ENCODE measurements at regions not wholly inside any gene's neighbourhood (a gene's known extent, or its start where the extent isn't known, plus 50 kb on each side); places are given as distances from the start of the nearest gene placed in this dataset.

DNA sequence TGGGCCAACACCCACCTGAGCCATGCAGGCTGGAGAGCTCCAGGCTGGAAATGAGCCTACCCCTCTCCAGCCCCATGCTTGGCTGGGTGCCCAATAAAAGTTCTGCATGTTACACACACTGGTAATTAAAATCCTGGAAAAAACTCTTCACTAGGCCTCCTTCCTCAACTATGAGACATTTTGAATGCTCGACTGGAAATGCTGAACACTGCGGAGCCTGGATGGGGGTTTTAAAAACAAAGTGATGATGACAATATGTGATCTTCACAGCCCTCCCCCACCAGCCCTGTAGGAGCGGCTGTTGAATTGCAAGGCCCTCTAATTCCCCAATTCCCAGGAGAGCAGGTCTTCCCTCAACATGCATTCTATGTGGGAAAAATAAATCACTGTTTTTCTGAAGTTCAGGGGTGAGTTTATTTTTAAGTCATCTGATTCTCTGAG is 179.2 kb downstream of the TTC32 start:
- no peaks in the 10 kb centered on the region for H3K9me3 ChIP-seq (ENCODE audit: control insufficient read depth, insufficient read depth, low read depth, low read length)
- no peak overlapping the region for H3K9ac ChIP-seq (ENCODE audit: low read length)
- no peaks in the 10 kb centered on the region for H3K4me1 ChIP-seq (ENCODE audit: control insufficient read depth, insufficient read depth, low read length)
- H3K36me3 ChIP-seq (ENCODE audit: control insufficient read depth, insufficient read depth, low read length) = no peaks in the 10 kb centered on the region
- H3K27ac ChIP-seq (ENCODE audit: low read depth, low read length) = no peak overlapping the region
- H3K27me3 ChIP-seq (ENCODE audit: control insufficient read depth, insufficient read depth, low read length) = no peaks in the 10 kb centered on the region
- H3K4me3 ChIP-seq (ENCODE audit: low read depth, low read length) = no peak overlapping the region

DNA sequence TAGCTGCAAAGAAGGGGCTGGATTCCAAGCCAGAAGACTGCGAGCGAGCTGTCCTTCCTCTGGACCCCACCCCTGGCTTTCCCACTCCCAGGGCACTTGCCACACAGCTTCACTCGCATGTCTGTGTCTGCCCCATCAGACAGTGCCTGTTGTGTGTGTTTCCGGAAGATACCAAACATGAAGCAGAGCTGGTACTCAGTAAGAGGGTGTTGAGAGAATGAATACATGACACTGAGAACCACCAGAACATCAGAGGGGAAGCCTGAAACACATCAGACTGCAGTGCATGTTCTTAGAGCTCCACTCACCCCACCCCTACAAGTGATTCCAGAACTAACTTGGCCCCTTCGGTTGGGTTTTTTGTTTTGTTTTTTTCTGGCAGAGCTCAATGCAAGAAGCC is 181.5 kb downstream of the TTC32 start:
- Histone ChIP-seq H3K27me3 (ENCODE audit: control insufficient read depth, insufficient read depth, low read length) (no peaks in the 10 kb centered on the region), H3K9ac (ENCODE audit: low read length) (no peak overlapping the region), H3K27ac (ENCODE audit: low read depth, low read length) (no peak overlapping the region), H3K36me3 (ENCODE audit: control insufficient read depth, insufficient read depth, low read length) (no peaks in the 10 kb centered on the region), H3K4me1 (ENCODE audit: control insufficient read depth, insufficient read depth, low read length) (no peaks in the 10 kb centered on the region), H3K9me3 (ENCODE audit: control insufficient read depth, insufficient read depth, low read depth, low read length) (no peaks in the 10 kb centered on the region), H3K4me3 (ENCODE audit: low read depth, low read length) (no peak overlapping the region)

DNA sequence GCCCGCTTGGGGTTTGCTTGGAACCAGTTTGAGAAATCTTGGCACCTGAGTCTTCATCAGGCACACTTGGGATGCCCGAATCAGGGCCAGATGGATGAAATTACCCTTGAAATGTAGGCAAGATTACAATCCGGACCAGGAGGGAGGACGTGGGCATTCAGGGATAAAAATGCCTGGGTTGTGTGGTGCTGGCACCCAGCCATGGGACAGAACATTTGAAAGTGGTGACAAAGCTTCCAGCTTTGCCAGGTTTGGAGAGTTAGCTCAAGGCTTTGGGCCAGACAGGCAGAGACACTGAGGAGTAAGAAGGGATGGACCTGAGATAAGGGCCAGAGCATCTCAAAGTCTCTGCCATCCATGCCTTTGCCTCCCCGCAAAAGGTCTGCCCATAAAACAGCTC is 182.2 kb downstream of the TTC32 start:
- H3K36me3 ChIP-seq (ENCODE audit: control insufficient read depth, insufficient read depth, low read length) = no peaks in the 10 kb centered on the region
- H3K27me3 ChIP-seq (ENCODE audit: control insufficient read depth, insufficient read depth, low read length) = no peaks in the 10 kb centered on the region
- H3K9ac ChIP-seq (ENCODE audit: low read length) = no peak overlapping the region

DNA sequence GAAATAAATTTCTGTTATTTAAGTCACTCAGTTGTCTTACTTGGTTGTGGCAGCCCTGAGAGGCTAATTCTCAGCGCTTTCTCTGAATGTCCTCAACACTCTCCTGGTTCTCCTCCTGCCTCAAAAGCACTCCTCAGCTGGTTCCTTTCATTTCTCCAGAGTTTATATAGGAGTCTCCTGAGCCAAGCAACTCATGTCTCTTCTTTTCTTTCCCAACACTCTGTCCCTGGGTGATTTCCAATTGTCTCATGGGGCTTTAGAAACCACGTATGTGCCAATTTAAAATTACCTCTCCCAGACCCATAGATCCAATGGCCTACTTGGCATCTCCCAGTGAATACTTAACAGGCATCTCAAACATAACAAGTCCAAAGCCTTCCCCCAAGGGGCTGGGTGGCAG is 184.3 kb downstream of the TTC32 start:
- no peaks in the 10 kb centered on the region for H3K36me3 ChIP-seq (ENCODE audit: control insufficient read depth, insufficient read depth, low read length)
- no peaks in the 10 kb centered on the region for H3K9me3 ChIP-seq (ENCODE audit: control insufficient read depth, insufficient read depth, low read depth, low read length)
- H3K27me3 ChIP-seq (ENCODE audit: control insufficient read depth, insufficient read depth, low read length) = no peaks in the 10 kb centered on the region
- no peak overlapping the region for H3K4me3 ChIP-seq (ENCODE audit: low read depth, low read length)
- H3K4me1 ChIP-seq (ENCODE audit: control insufficient read depth, insufficient read depth, low read length) = no peaks in the 10 kb centered on the region
- no peak overlapping the region for H3K27ac ChIP-seq (ENCODE audit: low read depth, low read length)
- H3K9ac ChIP-seq (ENCODE audit: low read length) = no peak overlapping the region

More for the DNA sequence above, 182.2 kb downstream of the TTC32 start:
- Histone ChIP-seq H3K4me3 (ENCODE audit: low read depth, low read length) (no peak overlapping the region), H3K9me3 (ENCODE audit: control insufficient read depth, insufficient read depth, low read depth, low read length) (no peaks in the 10 kb centered on the region), H3K27ac (ENCODE audit: low read depth, low read length) (no peak overlapping the region), H3K4me1 (ENCODE audit: control insufficient read depth, insufficient read depth, low read length) (no peaks in the 10 kb centered on the region)

DNA sequence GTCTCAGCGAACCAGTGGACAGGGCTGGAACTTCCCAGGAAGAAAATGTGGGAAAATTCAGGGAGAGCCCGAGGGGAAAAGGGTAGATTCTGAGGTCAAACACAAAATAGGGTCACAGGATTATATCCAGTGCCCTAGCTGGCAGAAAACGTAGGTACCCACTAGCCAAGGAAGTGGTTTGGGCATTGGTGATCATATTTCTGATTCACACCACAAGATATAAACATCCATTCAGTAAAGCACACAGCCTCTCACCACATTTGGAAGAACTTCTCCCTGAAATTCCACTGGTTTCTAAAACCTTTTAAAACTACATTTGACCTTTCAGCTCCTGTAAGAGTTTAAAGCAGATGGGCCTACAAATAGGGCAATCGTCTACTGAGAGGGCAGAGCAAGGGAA is 186.9 kb downstream of the TTC32 start:
- Histone ChIP-seq H3K9me3 (ENCODE audit: control insufficient read depth, insufficient read depth, low read depth, low read length) (no peaks in the 10 kb centered on the region), H3K4me3 (ENCODE audit: low read depth, low read length) (no peak overlapping the region), H3K27me3 (ENCODE audit: control insufficient read depth, insufficient read depth, low read length) (no peaks in the 10 kb centered on the region), H3K9ac (ENCODE audit: low read length) (no peak overlapping the region), H3K36me3 (ENCODE audit: control insufficient read depth, insufficient read depth, low read length) (no peaks in the 10 kb centered on the region), H3K4me1 (ENCODE audit: control insufficient read depth, insufficient read depth, low read length) (0 out of 2 replicates have a peak, but pooled peaks cover 2% of the 10 kb centered on the region), H3K27ac (ENCODE audit: low read depth, low read length) (no peak overlapping the region)

DNA sequence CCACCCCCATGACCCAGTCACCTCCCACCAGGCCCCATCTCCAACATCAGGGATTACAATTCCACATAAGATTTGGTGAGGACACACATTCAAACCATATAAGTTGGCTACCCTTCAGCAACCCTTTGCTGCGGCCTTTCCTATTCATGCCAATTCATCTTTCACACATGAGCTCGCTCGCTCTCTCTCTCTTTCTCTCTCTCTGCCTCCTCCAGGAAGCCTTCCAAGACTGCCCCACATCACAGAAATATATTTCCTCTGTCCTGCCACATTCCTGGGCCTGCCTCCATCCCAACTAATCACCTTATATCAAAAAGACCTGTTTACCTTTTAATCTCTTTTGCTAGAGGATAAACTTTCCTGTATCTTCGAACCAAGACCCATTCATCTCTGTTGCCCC is 188.9 kb downstream of the TTC32 start:
- Histone ChIP-seq H3K9me3 (ENCODE audit: control insufficient read depth, insufficient read depth, low read depth, low read length) (no peaks in the 10 kb centered on the region), H3K36me3 (ENCODE audit: control insufficient read depth, insufficient read depth, low read length) (no peaks in the 10 kb centered on the region), H3K27me3 (ENCODE audit: control insufficient read depth, insufficient read depth, low read length) (no peaks in the 10 kb centered on the region), H3K27ac (ENCODE audit: low read depth, low read length) (no peak overlapping the region), H3K4me1 (ENCODE audit: control insufficient read depth, insufficient read depth, low read length) (0 out of 2 replicates have a peak, but pooled peaks cover 2% of the 10 kb centered on the region), H3K4me3 (ENCODE audit: low read depth, low read length) (no peak overlapping the region), H3K9ac (ENCODE audit: low read length) (no peak overlapping the region)

DNA sequence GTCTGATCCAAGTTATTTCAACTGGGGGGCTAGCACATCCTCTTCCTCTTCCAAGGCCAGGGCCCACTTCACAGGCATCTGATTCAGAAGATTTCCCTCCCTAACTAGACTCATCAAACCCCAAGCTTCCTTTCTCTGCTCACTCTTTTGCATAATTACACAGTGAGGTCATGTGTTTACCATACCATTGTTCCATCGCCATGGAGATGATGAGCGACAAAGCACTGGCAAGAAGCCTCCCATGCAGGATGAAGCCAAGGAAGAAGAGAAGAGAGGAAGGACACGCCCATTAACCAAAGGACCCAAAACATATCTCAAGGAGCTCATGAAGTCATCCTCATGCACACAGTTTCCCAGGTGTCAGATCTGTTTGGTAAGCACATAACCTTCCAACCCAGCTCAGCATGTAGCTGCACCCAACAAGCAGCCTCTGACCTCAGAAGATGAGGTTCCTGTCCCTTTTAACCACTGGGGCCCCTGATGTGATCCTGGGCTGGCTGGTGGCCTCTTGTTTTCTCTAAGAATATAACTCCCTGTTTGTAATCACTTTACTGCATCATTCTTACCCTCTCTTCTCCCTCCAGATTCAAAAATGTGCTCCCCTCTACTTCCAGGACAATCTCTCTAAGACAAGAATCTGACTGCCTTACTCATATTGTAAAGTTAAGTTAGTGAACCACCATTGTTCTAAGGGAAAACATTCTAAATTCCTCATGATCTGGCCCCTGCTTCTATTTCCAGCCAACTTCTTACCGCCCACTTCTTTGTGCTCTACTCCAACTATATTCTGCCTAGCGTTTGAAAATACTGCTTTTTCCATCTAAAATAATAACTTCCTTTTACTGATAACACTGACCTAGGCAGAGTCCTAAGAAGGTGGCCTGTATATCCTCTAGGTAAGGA is 190.1 kb downstream of the TTC32 start:
- H3K4me3 ChIP-seq (ENCODE audit: low read depth, low read length) = no peak overlapping the region
- no peak overlapping the region for H3K9ac ChIP-seq (ENCODE audit: low read length)
- H3K27ac ChIP-seq (ENCODE audit: low read depth, low read length) = no peak overlapping the region
- no peaks in the 10 kb centered on the region for H3K27me3 ChIP-seq (ENCODE audit: control insufficient read depth, insufficient read depth, low read length)
- H3K4me1 ChIP-seq (ENCODE audit: control insufficient read depth, insufficient read depth, low read length) = 0 out of 2 replicates have a peak, but pooled peaks cover 2% of the 10 kb centered on the region
- H3K36me3 ChIP-seq (ENCODE audit: control insufficient read depth, insufficient read depth, low read length) = no peaks in the 10 kb centered on the region
- H3K9me3 ChIP-seq (ENCODE audit: control insufficient read depth, insufficient read depth, low read depth, low read length) = no peaks in the 10 kb centered on the region

DNA sequence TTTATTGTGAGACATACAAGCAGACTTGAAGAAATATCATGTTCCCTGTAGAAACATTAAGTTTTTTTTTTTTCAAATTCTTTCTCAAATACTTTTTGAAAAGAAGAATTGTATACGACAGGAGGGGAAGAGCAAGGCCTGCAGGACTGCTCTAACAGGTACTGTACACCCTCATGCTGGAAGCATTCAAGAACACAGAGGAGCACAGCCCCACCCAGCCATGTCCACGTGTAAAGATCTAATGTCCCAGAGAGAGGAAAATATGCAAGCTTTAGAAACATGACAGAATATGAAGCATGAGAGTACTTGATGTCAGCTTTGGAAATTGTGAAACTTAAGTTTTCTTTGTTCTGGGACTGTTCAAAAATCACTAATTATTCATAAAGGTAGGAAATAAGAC is 191.6 kb downstream of the TTC32 start:
- Histone ChIP-seq H3K4me3 (ENCODE audit: low read depth, low read length) (no peak overlapping the region), H3K4me1 (ENCODE audit: control insufficient read depth, insufficient read depth, low read length) (0 out of 2 replicates have a peak, but pooled peaks cover 2% of the 10 kb centered on the region), H3K27ac (ENCODE audit: low read depth, low read length) (no peak overlapping the region), H3K9me3 (ENCODE audit: control insufficient read depth, insufficient read depth, low read depth, low read length) (no peaks in the 10 kb centered on the region), H3K27me3 (ENCODE audit: control insufficient read depth, insufficient read depth, low read length) (no peaks in the 10 kb centered on the region), H3K36me3 (ENCODE audit: control insufficient read depth, insufficient read depth, low read length) (no peaks in the 10 kb centered on the region), H3K9ac (ENCODE audit: low read length) (no peak overlapping the region)

DNA sequence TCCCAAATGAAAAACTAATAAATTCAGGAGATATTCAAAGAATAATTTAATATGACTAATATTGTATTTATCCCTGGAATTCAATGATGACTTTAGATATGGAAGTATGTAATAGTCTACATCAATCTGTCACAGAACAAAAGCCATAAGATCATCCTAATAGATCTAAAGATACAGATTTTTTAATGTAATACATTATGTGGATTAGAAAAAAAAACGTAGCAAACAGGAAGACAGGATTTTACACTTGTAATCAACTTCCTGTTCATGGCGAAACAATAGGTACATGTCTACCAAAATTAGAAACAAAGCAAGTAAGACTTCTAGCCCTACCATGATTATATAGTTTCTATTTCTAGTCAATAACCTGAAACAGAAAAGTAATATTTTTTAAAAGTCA is 192.2 kb downstream of the TTC32 start:
- Histone ChIP-seq H3K9me3 (ENCODE audit: control insufficient read depth, insufficient read depth, low read depth, low read length) (no peaks in the 10 kb centered on the region), H3K27ac (ENCODE audit: low read depth, low read length) (no peak overlapping the region), H3K4me3 (ENCODE audit: low read depth, low read length) (no peak overlapping the region), H3K4me1 (ENCODE audit: control insufficient read depth, insufficient read depth, low read length) (0 out of 2 replicates have a peak, but pooled peaks cover 2% of the 10 kb centered on the region), H3K36me3 (ENCODE audit: control insufficient read depth, insufficient read depth, low read length) (no peaks in the 10 kb centered on the region), H3K9ac (ENCODE audit: low read length) (no peak overlapping the region), H3K27me3 (ENCODE audit: control insufficient read depth, insufficient read depth, low read length) (no peaks in the 10 kb centered on the region)

DNA sequence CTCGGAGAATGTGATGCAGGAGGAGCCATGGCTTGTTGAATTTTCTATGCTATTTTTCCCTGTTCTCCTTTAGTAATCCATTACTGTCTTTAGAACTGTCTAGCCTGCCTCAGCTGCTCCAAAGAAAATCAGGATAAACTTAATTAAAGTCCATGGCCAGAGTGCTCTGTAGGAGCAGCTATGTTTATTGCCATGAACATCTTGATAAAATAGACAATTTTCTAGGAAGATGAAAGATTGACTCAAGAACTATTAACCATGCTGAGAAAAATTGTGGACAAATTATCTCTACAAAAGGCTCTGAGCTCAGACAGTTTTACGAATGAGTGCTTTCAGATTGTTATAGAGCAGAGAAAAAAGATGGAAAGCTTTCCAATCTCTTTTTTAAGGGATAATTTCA is 193.0 kb downstream of the TTC32 start:
- no peak overlapping the region for H3K4me3 ChIP-seq (ENCODE audit: low read depth, low read length)
- H3K27ac ChIP-seq (ENCODE audit: low read depth, low read length) = no peak overlapping the region
- H3K36me3 ChIP-seq (ENCODE audit: control insufficient read depth, insufficient read depth, low read length) = no peaks in the 10 kb centered on the region
- 0 out of 2 replicates have a peak, but pooled peaks cover 2% of the 10 kb centered on the region for H3K4me1 ChIP-seq (ENCODE audit: control insufficient read depth, insufficient read depth, low read length)
- H3K27me3 ChIP-seq (ENCODE audit: control insufficient read depth, insufficient read depth, low read length) = no peaks in the 10 kb centered on the region
- H3K9me3 ChIP-seq (ENCODE audit: control insufficient read depth, insufficient read depth, low read depth, low read length) = no peaks in the 10 kb centered on the region
- no peak overlapping the region for H3K9ac ChIP-seq (ENCODE audit: low read length)

DNA sequence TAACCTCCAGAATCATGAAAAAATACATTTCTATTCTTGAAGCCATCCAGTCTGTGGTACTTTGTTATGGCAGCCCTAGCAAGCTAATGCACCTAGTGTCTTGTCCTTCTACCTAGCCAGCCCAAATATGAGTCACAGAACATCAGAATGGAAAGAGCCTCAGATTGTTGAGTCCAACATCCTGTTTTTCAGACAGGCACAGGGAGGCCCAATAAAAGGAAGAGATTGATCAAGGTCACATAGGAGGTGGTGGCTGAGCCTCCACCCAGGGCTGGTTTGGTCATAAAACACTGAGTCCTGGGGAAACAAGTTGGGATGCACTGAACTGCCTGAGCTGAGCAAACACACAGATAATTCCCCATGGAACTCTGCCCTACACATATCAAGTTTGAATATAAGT is 195.5 kb downstream of the TTC32 start:
- no peak overlapping the region for H3K4me3 ChIP-seq (ENCODE audit: low read depth, low read length)
- H3K27ac ChIP-seq (ENCODE audit: low read depth, low read length) = no peak overlapping the region
- H3K9ac ChIP-seq (ENCODE audit: low read length) = no peak overlapping the region
- no peaks in the 10 kb centered on the region for H3K9me3 ChIP-seq (ENCODE audit: control insufficient read depth, insufficient read depth, low read depth, low read length)
- 0 out of 2 replicates have a peak, but pooled peaks cover 2% of the 10 kb centered on the region for H3K4me1 ChIP-seq (ENCODE audit: control insufficient read depth, insufficient read depth, low read length)
- no peaks in the 10 kb centered on the region for H3K36me3 ChIP-seq (ENCODE audit: control insufficient read depth, insufficient read depth, low read length)
- H3K27me3 ChIP-seq (ENCODE audit: control insufficient read depth, insufficient read depth, low read length) = no peaks in the 10 kb centered on the region

Data from HUES6 (cell line).